ENCODE measurements at regions not wholly inside any gene's neighbourhood (a gene's known extent, or its start where the extent isn't known, plus 50 kb on each side); places are given as distances from the start of the nearest gene placed in this dataset.

DNA sequence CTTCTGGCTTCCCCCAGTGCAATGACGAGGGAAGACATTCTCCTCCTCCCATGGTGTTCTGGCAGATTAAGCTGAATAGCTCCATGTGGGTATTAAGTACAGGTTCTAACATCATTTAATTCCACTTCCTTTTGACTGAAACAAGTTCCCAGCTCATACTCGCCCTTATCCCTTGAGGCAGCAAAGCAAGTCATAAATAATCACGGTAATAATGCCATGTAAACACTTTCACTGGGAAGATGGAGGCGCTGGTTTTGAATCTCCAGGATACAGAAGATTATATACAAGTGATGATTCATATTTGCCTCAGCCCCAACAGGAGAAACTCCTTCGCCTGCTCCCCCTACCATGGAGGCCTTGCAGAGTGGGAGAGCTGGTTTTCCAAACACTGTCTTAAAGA is 141.3 kb downstream of the PXDC1 start:
- Histone ChIP-seq H3K4me1 (peaks cover 0 to 24% (median 18%) of the 10 kb centered on the region in 4 donors), H3K4me3 (no peak overlapping the region), H3K36me3 (no peaks in the 10 kb centered on the region), H3K9me3 (no peaks in the 10 kb centered on the region), H3K27ac (replicated peaks in 1 of 4) (no peak overlapping the region), H3K27me3 (no peaks in the 10 kb centered on the region)
- TF ChIP-seq POLR2AphosphoS5 (IDR thresholded peaks at IDR 0.05) = no peak
- no peak for TF ChIP-seq EP300 (IDR thresholded peaks at IDR 0.05)
- no peak for TF ChIP-seq POLR2A (IDR thresholded peaks at IDR 0.05; ENCODE audit: low read depth)
- TF ChIP-seq, protein P1, sequence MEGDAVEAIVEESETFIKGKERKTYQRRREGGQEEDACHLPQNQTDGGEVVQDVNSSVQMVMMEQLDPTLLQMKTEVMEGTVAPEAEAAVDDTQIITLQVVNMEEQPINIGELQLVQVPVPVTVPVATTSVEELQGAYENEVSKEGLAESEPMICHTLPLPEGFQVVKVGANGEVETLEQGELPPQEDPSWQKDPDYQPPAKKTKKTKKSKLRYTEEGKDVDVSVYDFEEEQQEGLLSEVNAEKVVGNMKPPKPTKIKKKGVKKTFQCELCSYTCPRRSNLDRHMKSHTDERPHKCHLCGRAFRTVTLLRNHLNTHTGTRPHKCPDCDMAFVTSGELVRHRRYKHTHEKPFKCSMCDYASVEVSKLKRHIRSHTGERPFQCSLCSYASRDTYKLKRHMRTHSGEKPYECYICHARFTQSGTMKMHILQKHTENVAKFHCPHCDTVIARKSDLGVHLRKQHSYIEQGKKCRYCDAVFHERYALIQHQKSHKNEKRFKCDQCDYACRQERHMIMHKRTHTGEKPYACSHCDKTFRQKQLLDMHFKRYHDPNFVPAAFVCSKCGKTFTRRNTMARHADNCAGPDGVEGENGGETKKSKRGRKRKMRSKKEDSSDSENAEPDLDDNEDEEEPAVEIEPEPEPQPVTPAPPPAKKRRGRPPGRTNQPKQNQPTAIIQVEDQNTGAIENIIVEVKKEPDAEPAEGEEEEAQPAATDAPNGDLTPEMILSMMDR (IDR thresholded peaks at IDR 0.05) = no peak
- peak; percentile 55 for DNase-seq (ENCODE audit: extremely low spot score)
- 36% methylated on average over 5 of the region's 5 CpGs for WGBS
- intact Hi-C loops (cut with DNase I) = loop anchor here (10.0 kb wide), 1 partner anchor 325 kb away; no protein-coding TSS in a partner anchor

DNA sequence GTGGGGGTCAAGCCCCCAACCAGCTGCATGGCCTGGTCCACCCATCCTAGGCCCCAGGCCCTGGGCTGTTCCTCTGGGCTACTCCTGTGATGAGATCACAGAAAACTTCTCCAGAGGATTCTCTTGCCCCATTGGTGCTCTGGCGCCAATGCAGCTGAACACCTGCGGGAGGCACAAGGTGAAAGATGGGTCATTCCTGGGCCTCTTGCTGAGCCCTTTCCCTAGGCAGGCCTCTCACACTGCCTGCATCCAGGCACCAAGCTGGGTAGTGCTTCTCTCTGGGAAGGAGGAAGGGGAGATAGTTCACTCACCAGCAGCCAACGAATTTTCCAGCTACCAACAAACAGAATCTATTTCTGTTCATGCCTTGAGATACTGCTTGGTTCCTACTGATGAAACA is 142.1 kb downstream of the PXDC1 start:
- no peaks in the 10 kb centered on the region for H3K36me3 ChIP-seq
- no peak overlapping the region for H3K4me3 ChIP-seq
- intact Hi-C loops (cut with DNase I) = no loop called here
- H3K9me3 ChIP-seq = no peaks in the 10 kb centered on the region
- DNase-seq (ENCODE audit: extremely low spot score) = no peak
- H3K27me3 ChIP-seq = no peaks in the 10 kb centered on the region
- peaks cover 0 to 24% (median 18%) of the 10 kb centered on the region in 4 donors for H3K4me1 ChIP-seq
- 97% methylated on average over 3 of the region's 3 CpGs for WGBS
- no peak for TF ChIP-seq POLR2A (IDR thresholded peaks at IDR 0.05; ENCODE audit: low read depth)
- no peak for TF ChIP-seq POLR2AphosphoS5 (IDR thresholded peaks at IDR 0.05)
- TF ChIP-seq, protein P1 (IDR thresholded peaks at IDR 0.05) = no peak
- no peak for TF ChIP-seq EP300 (IDR thresholded peaks at IDR 0.05)
- no peak overlapping the region for H3K27ac ChIP-seq (replicated peaks in 1 of 4)

DNA sequence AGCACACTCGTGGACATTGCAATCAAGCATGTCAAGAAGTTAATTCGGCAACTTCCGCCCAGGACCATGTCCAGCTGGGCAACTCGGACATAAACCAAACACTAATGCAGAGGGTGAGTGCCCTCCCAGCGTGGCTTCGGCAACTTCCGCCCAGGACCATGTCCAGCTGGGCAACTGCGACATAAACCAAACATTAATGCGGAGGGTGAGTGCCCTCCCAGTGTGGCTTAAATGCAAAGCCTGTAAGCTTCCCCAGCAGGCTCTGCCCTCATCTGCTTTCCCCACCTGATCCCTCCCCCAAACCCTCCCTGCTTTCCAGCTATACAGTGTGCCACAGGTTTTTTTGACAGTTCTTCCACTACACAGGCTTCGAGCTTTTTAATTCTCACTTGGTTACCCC is 143.4 kb downstream of the PXDC1 start:
- Histone ChIP-seq H3K4me3 (no peak overlapping the region), H3K27ac (replicated peaks in 1 of 4) (no peak overlapping the region), H3K36me3 (no peaks in the 10 kb centered on the region), H3K4me1 (peaks cover 0 to 24% (median 18%) of the 10 kb centered on the region in 4 donors), H3K27me3 (no peaks in the 10 kb centered on the region), H3K9me3 (no peaks in the 10 kb centered on the region)
- WGBS = 89% methylated on average over 10 of the region's 10 CpGs
- DNase-seq (ENCODE audit: extremely low spot score) = no peak
- TF ChIP-seq POLR2A (IDR thresholded peaks at IDR 0.05; ENCODE audit: low read depth) (no peak), POLR2AphosphoS5 (IDR thresholded peaks at IDR 0.05) (no peak), EP300 (IDR thresholded peaks at IDR 0.05) (no peak)
- TF ChIP-seq, protein P1 (IDR thresholded peaks at IDR 0.05) = no peak
- intact Hi-C loops (cut with DNase I) = no loop called here

DNA sequence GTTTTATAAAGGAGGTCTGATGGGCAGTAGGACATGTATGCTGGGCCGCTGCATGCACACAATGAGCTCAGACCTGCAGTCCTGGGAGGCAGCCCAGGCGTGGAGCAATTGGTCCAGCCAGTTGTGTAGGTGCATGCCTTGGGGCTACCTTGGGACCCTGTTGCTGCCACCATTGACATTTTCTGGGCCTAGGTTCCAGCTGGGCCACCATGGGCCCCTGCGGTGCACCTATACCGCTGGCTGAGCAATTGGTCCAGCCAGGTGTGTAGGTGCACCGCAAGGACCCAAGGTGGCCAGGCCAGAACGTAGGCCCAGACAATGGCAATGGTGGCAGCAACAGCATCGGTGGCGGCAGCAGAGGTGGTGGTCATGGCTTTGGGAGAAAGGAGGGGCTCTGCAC is 143.9 kb downstream of the PXDC1 start:
- Histone ChIP-seq H3K4me3 (no peak overlapping the region), H3K27me3 (no peaks in the 10 kb centered on the region), H3K27ac (replicated peaks in 1 of 4) (no peak overlapping the region), H3K9me3 (peaks cover 0 to 3% (median under 1%) of the 10 kb centered on the region in 4 donors), H3K4me1 (peaks cover 0 to 19% (median 15%) of the 10 kb centered on the region in 4 donors), H3K36me3 (no peaks in the 10 kb centered on the region)
- no peak for DNase-seq (ENCODE audit: extremely low spot score)
- TF ChIP-seq POLR2AphosphoS5 (IDR thresholded peaks at IDR 0.05) = no peak
- no peak for TF ChIP-seq EP300 (IDR thresholded peaks at IDR 0.05)
- TF ChIP-seq, protein P1 (IDR thresholded peaks at IDR 0.05) = no peak
- no peak for TF ChIP-seq POLR2A (IDR thresholded peaks at IDR 0.05; ENCODE audit: low read depth)
- intact Hi-C loops (cut with DNase I) = no loop called here
- 95% methylated on average over 7 of the region's 8 CpGs for WGBS

DNA sequence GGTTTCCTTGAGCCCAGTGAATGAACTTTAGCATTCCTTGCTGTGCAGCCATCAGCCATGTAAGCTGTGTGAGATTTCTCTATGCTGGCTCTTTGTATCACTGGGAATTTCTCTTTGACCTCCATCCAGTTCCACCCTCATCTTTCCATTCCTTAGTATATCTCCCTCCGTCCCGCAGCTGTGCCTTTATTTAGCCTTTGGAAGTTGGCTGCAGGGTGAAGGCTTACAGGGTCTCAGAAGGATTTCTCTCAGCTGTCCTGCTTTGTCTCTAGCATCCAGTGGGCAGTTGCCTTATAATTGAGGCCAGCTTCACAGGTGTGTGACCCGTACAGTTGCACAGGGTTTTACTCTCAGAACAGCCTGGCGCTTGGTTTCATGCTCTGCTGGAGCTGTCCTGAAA is 144.3 kb downstream of the PXDC1 start:
- Histone ChIP-seq H3K9me3 (peaks cover 0 to 5% (median 2%) of the 10 kb centered on the region in 4 donors), H3K36me3 (no peaks in the 10 kb centered on the region), H3K27me3 (no peaks in the 10 kb centered on the region), H3K27ac (replicated peaks in 1 of 4) (no peak overlapping the region), H3K4me3 (no peak overlapping the region), H3K4me1 (peaks cover 0 to 15% (median 11%) of the 10 kb centered on the region in 4 donors)
- no peak for DNase-seq (ENCODE audit: extremely low spot score)
- TF ChIP-seq POLR2AphosphoS5 (IDR thresholded peaks at IDR 0.05) (no peak), EP300 (IDR thresholded peaks at IDR 0.05) (no peak), POLR2A (IDR thresholded peaks at IDR 0.05; ENCODE audit: low read depth) (no peak)
- TF ChIP-seq, protein P1 (IDR thresholded peaks at IDR 0.05) = no peak
- WGBS = 79% methylated on average over 4 of the region's 4 CpGs
- intact Hi-C loops (cut with DNase I) = no loop called here

All from esophagus muscularis mucosa (tissue), 4 donors.